ENCODE measurements at regions not wholly inside any gene's neighbourhood (a gene's known extent, or its start where the extent isn't known, plus 50 kb on each side); places are given as distances from the start of the nearest gene placed in this dataset.

DNA sequence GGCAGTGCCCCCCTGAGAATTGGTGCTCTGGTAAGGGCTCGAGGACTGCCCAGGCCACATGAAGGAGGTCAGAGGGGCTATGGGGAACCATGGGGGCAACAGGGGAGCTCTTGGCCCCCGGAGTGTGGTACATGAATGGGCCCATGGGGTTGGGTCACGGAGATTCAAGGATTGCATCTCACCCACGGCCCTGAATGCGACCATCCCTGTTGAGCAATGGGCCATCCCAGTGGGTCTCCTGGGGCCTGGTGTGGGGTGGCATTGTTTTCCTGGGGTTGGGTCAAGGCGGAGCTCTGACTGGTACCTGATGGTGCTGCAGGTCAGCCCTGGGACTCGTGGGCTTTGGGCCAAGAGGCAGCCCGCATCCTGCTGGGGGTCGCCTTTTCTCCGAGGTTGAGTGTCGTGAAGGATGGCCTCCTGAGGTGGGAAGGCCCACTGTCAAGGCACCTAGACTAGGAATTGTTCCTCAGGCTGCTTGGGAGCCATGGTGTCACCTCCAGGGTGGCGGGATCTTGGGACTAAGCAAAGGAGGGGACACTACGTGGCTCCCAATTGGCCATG is 198.3 kb downstream of the UBE3A start:
- DNase-seq (ENCODE audit: low spot score) = peak; percentile 1
- ATAC-seq (ENCODE audit: low FRiP score) = no peak
- TF ChIP-seq, protein P1, sequence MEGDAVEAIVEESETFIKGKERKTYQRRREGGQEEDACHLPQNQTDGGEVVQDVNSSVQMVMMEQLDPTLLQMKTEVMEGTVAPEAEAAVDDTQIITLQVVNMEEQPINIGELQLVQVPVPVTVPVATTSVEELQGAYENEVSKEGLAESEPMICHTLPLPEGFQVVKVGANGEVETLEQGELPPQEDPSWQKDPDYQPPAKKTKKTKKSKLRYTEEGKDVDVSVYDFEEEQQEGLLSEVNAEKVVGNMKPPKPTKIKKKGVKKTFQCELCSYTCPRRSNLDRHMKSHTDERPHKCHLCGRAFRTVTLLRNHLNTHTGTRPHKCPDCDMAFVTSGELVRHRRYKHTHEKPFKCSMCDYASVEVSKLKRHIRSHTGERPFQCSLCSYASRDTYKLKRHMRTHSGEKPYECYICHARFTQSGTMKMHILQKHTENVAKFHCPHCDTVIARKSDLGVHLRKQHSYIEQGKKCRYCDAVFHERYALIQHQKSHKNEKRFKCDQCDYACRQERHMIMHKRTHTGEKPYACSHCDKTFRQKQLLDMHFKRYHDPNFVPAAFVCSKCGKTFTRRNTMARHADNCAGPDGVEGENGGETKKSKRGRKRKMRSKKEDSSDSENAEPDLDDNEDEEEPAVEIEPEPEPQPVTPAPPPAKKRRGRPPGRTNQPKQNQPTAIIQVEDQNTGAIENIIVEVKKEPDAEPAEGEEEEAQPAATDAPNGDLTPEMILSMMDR (IDR thresholded peaks at IDR 0.05) = no peak

DNA sequence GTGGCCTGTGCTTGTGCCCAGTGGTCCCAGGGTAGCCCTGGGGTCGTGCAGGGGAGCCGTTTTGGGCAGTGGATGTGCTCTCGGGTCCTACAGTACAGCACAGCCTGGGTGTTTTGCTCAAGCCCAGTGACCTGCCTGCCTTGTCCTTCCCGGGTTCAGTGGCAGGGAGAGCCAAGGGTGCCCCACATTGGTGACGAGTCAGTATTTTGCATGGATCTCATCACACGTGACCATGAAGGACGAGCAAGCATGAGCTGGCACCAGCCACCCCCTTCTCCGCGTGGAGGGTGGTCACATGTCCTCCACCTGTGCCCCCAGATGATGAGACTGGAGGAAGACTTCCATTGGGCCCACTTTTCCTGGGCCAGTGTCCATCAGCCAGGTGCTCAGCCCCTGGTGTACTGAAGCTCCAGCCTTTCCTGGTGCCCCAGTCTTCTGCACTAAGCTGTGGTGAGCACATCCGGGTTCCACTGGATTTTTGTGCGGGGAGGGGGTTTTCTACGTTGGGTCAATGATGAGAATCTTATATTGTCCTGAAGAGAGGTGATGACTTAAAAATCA is 197.5 kb downstream of the UBE3A start:
- DNase-seq (ENCODE audit: low spot score) = peak; percentile 5
- ATAC-seq (ENCODE audit: low FRiP score) = no peak
- TF ChIP-seq, protein P1 (IDR thresholded peaks at IDR 0.05) = no peak

DNA sequence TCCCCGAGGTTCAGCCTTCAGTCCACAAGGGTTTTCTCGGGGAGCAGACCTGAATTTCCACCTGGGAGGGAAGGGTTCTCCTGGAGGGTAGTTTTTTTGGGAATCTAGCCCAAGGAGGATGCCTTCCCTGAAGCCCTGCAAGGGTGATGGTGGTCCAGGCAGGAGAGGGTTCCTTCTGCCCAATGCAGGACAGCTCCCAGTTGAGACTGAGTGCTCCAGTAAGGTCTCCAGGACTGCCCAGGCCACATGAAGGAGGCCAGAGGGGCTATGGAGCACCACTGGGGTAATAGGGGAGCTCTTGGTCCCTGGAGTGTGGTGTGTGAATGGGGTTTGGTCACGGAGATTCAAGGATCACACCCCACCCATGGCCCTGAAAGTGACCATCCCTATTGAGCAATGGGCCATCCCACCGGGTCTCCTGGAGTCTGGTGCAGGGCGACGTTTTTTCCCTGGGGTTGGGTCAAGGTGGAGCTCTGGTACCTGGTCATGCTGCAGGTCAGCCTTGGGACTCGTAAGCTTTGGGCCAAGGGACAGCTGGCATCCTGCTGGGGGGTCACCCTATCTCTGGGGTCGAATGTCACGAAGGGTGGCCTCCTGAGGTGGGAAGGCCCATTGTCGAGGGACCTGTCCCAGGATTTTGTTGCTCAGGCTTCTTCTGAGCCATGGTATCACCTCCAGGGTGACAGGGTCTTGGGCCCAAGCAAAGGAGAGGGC is 196.5 kb downstream of the UBE3A start:
- TF ChIP-seq, protein P1 (IDR thresholded peaks at IDR 0.05) = no peak
- ATAC-seq (ENCODE audit: low FRiP score) (no peak), DNase-seq (ENCODE audit: low spot score) (no peak)

DNA sequence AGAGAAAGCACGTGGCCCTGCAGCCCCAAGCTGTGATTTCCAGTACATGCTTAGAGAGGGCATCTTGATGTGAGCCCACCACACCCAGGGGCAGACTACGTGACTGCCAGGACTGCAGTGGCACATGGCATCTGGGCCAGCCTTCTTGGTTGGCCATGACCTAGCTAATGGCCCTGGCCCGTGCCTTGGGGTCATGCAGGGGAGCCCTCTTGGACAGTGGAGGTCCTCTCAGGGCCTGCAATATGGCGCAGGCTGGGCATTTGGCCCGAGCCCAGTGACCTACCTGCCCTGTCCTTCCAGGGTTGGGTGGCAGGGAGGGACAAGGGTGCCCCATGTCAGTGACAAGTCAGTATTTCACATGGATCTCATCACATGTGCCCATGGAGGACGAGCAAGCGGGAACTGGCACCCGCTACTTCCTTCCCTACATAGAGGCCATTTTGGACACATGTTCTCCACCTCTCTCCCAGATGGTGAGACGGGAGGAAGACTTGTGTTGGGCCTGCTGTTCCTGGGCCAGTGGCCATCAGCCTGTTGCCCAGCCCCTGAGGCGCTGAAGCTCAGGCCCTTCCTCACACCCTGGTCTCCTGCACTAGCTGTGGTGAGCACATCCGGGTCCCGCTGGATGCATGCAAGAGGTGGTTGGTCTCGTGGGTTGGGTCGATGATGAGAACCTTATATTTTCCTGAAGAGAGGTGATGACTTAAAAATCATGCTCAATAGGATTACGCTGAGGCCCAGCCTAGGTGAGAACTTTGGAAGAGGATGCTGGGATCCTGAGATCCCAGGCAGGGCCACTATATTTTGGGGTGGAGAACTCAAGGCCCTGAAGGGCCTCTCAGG is 195.6 kb downstream of the UBE3A start:
- no peak for ATAC-seq (ENCODE audit: low FRiP score)
- DNase-seq (ENCODE audit: low spot score) = peak; percentile 10
- TF ChIP-seq, protein P1 (IDR thresholded peaks at IDR 0.05) = no peak

DNA sequence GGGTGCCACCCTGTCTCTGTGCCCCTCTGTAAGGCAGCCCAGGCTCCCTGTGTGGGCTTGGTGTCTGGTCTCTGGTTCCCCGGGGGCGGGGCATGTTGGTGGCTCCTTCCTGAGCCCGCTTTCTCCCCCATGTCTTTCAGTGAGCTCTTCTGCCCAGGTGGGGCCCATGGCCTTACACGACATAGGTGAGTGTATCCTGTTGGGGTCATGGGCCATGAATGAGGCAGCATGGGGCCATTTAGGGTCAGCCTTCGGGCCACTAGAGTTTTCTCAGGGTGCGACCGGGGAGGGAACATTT is 195.1 kb downstream of the UBE3A start:
- ATAC-seq (ENCODE audit: low FRiP score) = no peak
- TF ChIP-seq, protein P1 (IDR thresholded peaks at IDR 0.05) = no peak
- DNase-seq (ENCODE audit: low spot score) = no peak

DNA sequence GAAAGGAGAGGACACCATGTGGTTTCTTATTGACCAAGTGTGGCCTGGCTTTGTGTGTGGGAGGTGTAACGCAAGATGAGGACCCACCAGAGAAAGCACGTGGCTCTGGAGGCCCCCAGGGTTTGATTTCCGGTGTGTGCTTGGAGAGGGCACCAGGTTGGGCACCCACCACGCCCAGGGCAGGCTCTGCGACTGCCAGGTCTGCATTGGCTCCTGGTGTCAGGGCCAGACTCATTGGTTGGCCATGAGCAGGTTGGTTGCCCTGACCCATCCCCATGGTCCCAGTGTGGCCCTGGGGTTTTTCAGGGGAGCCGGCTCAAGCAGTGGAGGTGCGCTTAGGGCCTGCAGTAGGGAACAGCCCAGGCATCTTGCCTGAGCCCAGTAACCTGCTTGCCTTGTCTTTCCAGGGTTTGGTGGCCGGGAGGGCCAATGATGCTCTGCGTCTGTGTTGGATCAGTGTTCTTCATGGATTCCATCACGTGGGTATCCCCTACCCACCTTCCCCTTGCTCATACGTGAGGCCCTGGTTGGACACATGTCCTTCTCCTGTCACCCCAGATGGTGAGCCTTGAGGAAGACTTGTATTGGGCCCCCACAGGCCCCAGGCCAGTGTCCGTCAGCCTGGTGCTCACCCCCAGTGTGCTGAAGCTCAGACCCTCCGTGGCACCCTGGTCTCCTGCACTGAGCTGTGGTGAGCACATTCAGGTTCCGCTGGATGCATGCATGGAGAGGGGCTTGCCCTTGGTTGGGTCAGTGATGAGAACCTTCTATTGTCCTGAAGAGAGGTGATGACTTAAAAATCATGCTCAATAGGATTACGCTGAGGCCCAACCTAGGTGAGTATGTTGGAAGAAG is 193.9 kb downstream of the UBE3A start:
- ATAC-seq (ENCODE audit: low FRiP score) (no peak), DNase-seq (ENCODE audit: low spot score) (peak; percentile 16)
- TF ChIP-seq, protein P1 (IDR thresholded peaks at IDR 0.05) = no peak

Data from omental fat pad (tissue), 3 donors.